HuH-7.5 (cell line): ENCODE measurements at regions not wholly inside any gene's neighbourhood (a gene's known extent, or its start where the extent isn't known, plus 50 kb on each side); places are given as distances from the start of the nearest gene placed in this dataset.

Experiments used
- DNase-seq: peaks from one replicate; pipeline ENCODE4 v3.0.0; 2011; ENCODE audit warnings: low spot score

DNA sequence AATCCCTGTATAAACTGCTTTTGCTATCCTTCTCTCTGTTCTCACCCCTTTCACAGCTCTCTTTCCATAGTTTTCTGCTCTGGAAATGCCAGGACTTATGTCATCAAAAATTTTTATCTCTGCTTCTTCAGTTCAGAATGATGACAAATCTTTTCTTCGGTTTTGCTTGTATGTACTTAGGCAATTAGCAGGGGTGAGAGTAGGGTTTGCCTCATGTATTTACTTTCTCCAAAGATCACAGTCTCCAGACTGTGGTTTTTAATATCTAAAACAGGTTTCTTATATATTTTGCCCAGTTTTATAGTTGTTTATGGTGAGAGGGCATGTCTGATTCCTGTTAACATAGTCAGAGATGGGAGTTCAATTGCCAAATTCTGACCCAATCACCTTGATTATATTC lies 235.4 kb upstream of the LYPLAL1 start:
- DNase-seq = no peak

- no peak for DNase-seq
Observed at GRCh38 chr1:218939095-218939494, 234.6 kb upstream of the LYPLAL1 start.

- DNase-seq = no peak
Observed at GRCh38 chr1:218942431-218942830, 231.2 kb upstream of the LYPLAL1 start.

DNA sequence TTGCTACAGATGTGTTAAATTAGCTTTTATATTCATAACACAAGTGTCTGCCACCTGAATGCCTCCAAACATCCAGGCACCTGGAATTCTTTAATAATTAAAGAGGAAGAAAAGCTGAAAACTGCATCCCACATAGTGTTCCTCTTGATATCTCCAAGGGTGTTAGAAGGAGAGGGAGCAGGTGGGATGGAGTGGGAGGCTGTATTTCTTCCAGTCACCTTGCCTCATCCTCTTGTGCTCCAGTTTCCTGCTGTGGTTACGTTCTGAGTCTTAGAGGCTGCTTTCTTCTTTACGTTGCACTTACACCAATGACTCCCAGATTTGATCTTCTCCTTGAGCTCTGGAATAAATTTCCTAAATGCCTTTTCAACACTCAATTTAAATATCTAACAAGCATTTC lies 230.3 kb upstream of the LYPLAL1 start:
- DNase-seq = no peak

DNA sequence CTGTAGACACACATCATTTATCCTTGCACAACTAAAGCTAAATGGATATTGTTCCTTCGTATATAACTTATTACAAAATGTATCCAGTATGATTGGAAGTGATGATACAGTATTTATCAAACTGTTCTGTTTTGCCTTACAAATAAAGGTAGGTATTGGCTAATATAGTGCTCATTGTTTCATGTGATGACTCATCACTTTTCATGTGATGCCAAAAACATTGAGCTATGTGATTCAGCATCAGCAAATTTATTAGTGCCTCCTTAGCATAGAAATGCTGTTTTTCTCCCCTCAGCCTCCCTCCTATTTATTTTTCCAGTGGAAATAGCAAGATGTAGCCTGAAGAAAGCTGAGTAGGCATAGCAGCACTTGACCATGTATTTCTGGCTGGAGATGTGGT lies 228.6 kb upstream of the LYPLAL1 start:
- no peak for DNase-seq

DNA sequence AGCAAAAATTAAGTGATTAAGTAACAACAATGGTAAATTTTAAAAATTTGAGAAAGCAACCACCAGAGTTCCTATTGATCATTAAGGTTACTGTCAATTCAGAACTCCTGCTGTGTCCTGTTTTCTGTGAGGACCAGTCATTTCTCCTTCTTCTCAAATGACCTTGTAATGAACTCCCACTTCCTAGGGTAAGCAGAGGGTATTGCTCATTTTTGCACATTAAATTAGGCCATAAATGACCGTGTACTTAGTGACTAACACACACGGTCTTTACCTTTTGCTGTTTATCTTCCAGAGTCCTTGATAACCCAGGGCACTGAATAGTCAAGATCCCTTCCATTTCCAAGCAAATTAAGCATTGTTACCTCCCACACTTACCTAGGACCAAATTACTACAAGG lies 227.5 kb upstream of the LYPLAL1 start:
- no peak for DNase-seq

- DNase-seq = no peak
Observed at GRCh38 chr1:218948446-218948845, 225.2 kb upstream of the LYPLAL1 start.

GRCh38 chr1:218953386-218953785 lies 220.3 kb upstream of the LYPLAL1 start:
- no peak for DNase-seq

DNA sequence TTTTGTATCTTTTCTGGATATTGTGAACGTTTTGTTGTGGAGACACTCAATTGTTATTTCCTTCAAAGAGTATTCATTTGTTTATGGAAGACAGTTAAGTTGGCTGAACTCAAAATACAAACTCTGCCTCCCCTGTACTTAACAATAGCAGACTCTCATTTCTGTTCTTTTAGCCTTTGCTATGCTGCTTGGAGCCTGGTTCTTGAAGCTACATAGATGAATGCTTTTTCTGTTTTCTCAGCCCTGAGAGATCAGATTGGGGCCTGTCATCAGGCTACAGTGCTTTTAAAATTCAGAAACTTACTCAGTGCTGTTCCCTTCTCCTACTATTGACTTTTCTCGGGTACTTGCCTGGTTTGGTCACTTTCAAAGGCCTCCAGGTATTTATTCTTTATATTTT lies 215.7 kb upstream of the LYPLAL1 start:
- DNase-seq = no peak

DNA sequence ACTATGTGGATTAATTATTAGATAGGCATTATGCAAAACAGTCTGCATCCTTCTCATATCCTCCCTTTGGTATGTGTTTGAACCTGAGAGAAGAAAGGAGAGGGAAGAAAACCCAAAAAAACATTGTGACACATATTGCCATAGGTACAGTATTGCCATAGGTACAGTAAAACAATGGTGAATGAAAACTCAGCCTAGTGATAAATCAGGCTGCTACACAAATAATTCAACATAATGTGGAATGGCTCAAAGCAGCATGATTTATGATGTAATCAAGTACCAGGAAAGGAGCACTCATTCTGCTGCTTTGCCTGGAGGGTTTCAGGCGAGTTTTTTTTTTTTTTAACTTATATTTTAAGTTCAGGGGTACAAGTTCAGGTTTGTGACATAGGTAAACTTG lies 213.9 kb upstream of the LYPLAL1 start:
- no peak for DNase-seq

GRCh38 chr1:218964471-218965185 lies 209.1 kb upstream of the LYPLAL1 start:
- no peak for DNase-seq

DNA sequence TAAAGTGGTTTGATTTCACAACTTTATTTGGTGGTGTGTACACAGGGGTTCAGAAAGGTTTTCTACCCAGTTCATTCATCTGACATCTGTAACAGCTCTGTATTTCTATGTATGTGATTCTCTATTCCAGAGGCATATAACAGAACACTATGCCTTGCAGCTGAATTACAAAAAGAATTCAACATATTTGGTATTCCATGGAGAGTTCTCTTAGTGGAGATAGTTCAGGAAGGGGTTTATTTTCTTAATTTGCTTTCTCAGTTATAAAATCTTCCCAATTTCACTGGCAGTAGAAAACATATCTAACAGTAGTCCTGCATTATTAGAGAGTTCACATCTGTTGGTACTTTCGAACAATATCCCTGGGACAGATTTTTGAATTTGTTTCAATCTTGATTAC lies 207.9 kb upstream of the LYPLAL1 start:
- no peak for DNase-seq

- DNase-seq = no peak
Observed at GRCh38 chr1:218967254-218967653, 206.4 kb upstream of the LYPLAL1 start.

- DNase-seq = no peak
Observed at GRCh38 chr1:218967836-218968235, 205.8 kb upstream of the LYPLAL1 start.

DNA sequence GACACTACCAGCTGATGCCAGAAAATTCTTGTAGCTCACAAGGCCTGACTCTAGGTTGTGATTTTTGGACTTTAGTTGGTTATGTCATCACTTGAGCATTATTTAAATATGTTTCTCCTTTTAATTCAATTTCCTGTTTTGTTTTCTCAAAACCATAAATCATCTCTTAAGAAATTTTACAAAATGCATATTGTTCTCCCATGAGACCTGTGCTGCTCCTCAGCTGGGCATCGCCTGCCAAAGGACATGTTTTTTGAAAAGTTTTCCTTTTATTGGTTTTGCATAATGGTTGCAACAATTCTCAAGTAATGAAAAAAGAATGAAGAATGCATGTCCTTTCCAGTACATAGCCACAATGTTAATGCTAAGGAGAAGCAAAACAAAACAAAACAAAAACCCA lies 204.7 kb upstream of the LYPLAL1 start:
- DNase-seq = no peak

- no peak for DNase-seq
Observed at GRCh38 chr1:218970397-218970990, 203.2 kb upstream of the LYPLAL1 start.

DNA sequence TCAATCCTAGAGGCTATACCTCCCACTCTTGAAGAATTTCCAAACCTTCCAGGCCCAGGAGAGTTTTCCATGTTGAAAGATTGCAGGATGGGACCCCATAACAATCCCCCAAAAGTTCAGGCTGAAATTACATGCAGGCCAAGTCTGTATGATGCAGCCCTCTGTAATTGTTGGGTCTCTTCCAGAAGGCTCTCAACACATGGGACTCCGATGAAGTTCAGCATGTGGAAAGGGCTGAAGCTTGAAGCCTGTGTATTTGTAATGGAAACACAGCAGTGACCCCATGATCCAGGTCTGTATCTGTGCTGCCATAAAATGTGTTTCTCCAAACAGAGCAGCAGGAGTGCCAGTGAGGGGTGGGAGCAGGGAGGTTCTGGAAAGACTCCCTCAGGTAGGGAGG lies 202.5 kb upstream of the LYPLAL1 start:
- DNase-seq = no peak

DNA sequence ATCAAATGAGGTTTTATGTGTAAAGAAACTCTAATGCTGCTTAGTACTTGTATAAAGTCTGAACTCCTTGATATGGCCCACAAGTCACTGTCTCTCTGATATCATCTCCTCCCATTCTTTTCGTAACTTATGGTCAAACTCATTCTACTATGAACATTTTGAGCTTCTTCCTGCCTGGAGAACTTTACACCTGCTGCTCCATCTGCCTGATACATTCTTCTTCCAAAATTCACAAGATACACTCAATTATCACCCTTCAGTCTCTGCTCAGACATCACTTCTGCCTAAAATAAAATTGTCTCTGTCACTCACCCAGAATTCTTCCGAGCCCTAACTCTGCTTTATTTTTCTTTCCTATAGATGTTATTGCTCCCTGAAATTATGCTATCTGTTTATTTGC lies 192.8 kb upstream of the LYPLAL1 start:
- DNase-seq = no peak

DNA sequence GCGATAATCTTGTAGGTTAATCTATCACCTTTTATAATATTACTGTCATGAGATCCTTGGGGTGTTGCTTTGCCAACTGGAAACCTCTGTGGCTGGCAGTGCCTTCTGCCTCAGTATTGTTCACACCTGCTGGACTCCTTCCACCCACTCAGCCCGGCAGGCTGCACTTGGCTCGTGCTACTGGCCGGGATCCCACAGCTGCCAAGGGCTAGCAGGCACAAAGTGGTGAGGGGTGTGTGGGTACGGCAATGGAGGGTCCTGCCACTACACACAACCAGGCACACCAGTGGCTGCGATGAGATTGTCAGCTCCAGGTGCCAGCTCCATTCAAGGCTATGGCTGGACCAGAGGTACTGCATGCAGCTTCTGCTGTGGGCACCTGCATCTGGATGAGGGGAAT lies 191.2 kb upstream of the LYPLAL1 start:
- DNase-seq = no peak

- DNase-seq = no peak
Observed at GRCh38 chr1:218983433-218983832, 190.2 kb upstream of the LYPLAL1 start.

GRCh38 chr1:218983848-218984247 lies 189.8 kb upstream of the LYPLAL1 start:
- DNase-seq = no peak

GRCh38 chr1:218985424-218985984 lies 188.2 kb upstream of the LYPLAL1 start:
- DNase-seq = no peak

DNA sequence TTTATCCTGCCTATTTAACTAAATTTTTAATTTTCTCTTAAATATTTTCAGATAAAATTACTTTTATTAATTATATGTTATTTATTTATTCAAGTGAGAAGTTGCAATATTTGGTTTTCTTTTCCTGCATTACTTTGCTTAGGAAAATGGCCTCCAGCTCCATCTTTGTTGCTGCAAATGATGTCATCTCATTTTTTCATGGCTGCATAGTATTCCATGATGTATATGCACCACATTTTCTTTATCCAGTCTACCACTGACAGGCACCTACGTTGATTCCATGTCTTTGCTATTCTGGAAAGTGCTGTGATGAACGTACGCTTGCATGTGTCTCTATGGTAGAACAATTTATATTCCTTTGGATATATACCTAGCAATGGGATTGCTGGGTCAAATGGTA lies 186.9 kb upstream of the LYPLAL1 start:
- no peak for DNase-seq

GRCh38 chr1:218990019-218990418 lies 183.7 kb upstream of the LYPLAL1 start:
- no peak for DNase-seq
